GM12875 (cell line): ENCODE measurements at regions not wholly inside any gene's neighbourhood (a gene's known extent, or its start where the extent isn't known, plus 50 kb on each side); places are given as distances from the start of the nearest gene placed in this dataset.

ENCODE experiments used
- H3K4me3 ChIP-seq: one replicate; pipeline ENCODE4 v1.5.1; 2011; ENCODE audit warnings: low read depth, low read length, control low read depth
- CTCF ChIP-seq: IDR thresholded peaks from 2 replicates; pipeline ENCODE4 v1.5.1; 2011; ENCODE audit warnings: low read depth, mild to moderate bottlenecking, control low read depth, inconsistent platforms, low read length, moderate library complexity, borderline replicate concordance; ENCODE audit not compliant: insufficient read depth

DNA sequence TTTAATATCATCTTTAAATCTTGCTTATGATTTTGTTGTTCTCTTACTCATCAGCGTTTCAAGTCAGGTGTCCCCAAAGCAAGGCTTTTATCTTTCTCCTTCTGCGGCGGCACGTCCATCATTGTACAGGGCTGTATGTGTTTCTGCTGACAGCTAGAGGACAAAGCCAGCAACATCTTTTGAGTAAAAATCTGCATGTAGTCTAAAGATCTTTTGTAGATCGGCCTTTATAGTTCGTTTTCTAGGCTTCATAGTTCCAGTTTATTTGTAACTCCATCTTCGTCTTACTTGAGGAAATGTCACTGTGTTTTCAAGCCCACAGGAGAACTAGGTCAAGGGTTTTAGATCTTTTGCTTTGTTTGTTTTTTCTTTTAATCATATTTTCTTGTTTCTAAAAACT lies 211.4 kb upstream of the TOPAZ1 start:
- H3K4me3 ChIP-seq: no peak overlapping the region
- no peak for TF ChIP-seq CTCF

GRCh38 chr3:44030687-44031305 lies 210.9 kb upstream of the TOPAZ1 start:
- no peak for TF ChIP-seq CTCF

DNA sequence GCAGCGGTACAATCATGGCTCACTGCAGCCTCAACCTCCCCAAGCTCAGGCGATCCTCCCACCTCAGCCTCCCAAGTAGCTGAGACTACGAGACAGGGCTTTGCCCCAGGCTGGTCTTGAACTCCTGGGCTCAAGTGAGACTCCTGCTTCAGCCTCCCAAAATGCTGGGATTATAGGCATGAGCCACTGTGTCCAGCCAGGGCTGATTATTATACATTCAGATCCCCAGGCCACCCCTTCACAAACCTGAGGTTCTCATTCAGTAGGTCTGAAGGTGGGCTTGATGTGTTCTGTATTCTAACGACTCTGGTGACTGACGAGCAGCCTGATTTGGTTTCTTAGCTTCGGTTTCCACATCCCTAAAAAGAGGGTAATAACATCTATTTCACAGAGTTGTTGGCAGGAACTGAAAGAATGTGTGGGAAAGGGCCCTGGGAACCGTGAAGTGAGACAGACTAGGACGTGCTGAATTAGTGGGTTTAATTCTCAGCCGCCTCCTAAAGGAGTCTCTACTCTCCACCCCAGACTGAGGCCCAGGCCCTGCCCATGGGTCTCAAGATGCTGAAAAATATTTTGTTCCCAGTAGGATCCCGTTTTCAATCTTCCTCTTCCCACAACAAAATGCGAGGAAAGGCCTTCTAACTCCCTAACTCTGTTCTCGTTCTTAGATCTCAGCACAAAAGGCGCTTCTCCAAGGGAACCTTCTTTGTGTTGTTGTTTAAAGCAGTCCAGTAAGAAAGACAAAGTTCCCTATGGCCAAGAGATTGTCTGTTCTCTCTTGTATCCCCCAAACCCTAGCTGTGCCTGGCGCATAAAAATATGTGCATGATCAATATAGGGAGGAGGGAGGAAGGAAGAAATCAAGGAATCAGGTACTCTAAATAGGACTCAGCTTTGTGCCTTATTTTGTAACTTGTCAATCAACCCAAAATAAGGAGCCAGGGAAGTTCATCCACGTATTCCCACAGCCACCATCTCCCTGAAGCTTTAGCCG lies 210.0 kb upstream of the TOPAZ1 start:
- H3K4me3 ChIP-seq: no peak overlapping the region
- TF ChIP-seq CTCF: no peak

More at GRCh38 chr3:44030687-44031305, 210.9 kb upstream of the TOPAZ1 start:
- no peak overlapping the region for H3K4me3 ChIP-seq

DNA sequence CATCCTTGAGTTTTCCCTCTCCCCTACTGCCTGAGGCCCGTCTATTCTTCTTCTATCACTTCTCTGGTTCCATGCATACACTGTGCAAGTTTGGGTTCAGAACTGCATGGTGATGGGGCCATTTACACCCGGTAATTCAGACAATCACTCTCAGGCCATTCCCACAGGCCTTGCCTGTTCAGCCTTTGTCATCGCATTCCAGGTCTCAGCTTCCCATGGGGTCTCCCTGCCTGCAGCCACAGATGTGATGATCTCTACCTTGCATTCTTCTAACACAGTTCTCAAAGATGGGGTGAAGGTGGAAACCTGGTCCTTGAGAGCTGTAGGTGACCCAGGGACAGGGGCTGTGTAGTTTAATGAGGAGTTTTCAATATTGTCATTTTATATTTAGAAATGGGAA lies 209.2 kb upstream of the TOPAZ1 start:
- no peak overlapping the region for H3K4me3 ChIP-seq
- no peak for TF ChIP-seq CTCF

- H3K4me3 ChIP-seq: no peak overlapping the region
Measured at GRCh38 chr3:44033123-44033522, 208.6 kb upstream of the TOPAZ1 start.

GRCh38 chr3:44036850-44037249 lies 204.8 kb upstream of the TOPAZ1 start:
- H3K4me3 ChIP-seq: no peak overlapping the region
- TF ChIP-seq CTCF: no peak

More at GRCh38 chr3:44033123-44033522, 208.6 kb upstream of the TOPAZ1 start:
- TF ChIP-seq CTCF: no peak
